Midbrain (tissue), 1 donor: ENCODE measurements at regions not wholly inside any gene's neighbourhood (a gene's known extent, or its start where the extent isn't known, plus 50 kb on each side); places are given as distances from the start of the nearest gene placed in this dataset.
"Not testable (repeated sequence)": the region's sequence is repeated elsewhere in the genome, so short reads cannot be mapped to it uniquely, and the experiment has no call there.

ENCODE experiments used
- DNase-seq: peaks from one replicate; lab custom pipeline; 2025; lab: John Stamatoyannopoulos, UW

DNA sequence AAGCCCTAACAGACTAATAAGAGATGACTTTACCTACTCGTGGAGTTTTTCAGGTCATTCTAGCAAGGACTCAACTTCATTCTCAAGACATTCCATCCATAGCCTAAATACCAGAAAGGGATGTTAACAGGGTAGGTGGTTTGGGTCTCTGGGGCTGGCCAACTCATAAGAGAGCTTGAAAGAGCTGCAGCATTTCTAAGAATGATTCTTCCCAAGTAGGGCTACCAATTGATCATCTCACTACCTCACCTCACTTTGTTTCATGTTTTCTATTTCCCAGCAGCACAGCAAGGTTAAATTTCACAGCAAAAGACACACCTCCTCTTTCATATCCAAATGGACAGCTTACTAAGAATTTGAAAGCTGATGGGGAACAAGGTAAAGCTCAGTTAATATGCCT, 614.8 kb upstream of the DIPK2B start:
- DNase-seq = no peak

DNA sequence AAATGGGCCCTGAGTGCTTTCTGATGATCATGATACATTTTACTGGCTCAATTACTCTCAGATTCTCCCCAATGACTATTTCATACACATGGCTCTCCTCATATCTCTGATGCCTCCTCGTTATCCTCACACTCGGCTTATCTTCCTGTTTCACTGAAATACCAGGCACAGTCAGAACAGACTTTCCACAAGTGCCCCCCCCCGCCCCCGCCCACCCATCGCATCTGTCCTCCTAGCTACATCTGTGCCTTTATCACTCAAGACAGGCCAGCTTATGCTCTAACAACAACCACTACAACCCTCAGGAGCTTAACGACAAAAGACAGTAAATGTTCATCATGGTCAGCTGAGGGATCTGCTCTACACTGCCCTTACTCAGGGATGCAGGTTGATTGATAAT, 610.6 kb upstream of the DIPK2B start:
- no peak for DNase-seq

DNA sequence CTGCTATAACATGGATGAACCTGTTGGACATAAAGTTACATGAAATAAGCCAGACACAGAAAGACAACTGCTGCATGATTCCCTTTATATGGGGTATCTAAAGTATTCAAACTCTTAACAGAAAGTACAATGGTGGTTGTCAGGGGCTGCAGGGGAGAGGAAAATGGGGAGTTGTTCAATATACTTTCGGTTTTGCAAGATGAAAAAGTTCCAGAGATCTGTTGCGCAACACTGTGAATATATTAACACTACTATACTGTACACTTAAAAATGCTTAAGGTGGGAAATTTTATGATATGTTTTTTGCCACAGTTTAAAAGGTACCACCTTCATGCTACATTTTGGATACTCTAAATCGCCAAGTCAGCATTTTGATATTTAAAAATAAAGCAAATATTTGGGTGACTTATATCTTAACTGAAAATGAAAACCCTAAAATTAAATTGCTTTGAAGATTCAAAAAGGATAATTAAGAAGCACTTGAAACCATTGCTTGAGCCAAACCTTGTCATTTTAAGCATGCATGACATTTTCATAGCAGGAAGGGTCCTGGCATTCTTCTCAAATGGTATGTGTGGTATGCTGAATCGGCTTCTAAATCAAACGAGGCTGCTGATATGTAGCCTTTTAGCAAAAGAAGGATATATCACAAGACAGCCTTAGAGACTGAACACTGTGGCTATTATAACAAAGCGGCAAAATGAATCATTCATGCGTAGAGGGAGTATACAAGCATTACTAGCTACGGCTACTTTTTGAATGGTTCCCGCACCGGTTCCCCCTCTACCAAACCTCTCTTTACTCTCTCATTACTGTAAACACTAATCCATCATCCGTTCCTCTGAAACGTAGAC, 607.1 kb upstream of the DIPK2B start:
- DNase-seq = no peak

DNA sequence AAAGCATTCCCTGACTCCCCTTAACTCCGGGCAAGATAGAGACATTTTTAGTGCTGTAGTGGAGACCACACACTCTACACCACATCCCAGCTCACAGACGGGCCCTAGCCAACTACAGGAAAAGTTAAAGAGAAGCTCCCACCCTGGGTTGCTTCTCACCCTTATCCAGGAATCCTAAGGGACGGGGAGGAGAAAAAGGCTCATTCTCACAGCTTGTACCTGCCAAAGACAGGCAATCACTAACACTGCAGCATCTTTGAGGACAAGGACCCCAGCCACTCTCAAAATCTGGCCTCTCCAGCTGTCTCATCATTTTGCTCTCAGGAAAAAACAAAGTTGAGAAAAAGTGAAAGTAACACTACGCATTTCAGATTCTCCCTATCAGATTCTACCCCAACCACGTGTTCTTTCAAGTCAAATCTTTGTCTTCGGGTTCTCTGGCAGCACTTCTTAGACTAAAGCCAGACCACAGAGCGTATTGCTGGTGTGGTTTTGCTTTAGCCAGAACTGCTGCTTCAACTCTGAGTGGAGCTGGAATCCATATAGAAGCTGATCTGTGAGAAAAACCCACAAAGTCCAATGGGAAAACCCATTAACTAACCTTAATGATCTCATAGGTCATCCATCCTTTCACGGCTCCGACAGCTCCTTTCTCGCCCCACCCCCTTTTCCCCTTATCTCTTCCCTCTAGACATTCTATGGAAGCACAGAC, 605.9 kb upstream of the DIPK2B start:
- no peak for DNase-seq

DNA sequence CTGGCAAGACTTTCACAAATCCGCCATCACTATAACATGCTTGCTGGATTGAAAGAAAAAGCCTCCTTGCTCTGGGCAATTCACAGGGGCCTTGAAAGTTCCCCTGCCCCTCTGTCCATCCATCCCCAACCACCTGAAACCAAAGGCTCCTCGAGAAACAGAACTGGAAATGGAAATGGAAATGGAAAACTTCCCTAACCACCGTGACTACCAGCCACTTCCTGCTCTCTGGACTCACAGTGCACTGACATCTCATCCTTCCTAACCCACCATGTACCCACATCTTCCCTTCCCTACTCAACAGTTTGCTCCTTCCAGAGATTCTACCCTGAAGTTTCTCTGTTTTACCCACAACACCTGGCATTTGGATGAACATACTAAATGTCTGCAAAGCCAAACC, 603.6 kb upstream of the DIPK2B start:
- no peak for DNase-seq

- DNase-seq = no peak
Observed at GRCh38 chrX:45803383-45803921, 602.8 kb upstream of the DIPK2B start.

DNA sequence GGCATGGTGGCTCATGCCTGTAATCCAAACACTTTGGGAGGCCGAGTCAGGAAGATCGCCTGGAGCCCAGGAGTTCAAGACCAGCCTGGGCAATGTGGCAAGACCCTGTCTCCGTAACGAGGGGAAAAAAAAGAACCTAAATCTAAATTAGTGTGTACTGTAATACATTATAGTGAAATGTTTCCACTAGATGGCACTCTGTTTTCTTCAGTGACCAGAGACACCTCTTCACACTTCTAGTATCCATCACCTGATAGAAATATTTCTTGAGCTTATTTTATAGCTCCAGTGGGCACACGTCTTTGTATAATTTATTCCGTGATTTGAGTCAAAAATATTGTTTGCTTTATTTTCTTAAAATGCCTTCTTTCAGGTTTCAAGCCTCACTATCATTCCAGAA, 600.9 kb upstream of the DIPK2B start:
- no peak for DNase-seq

- DNase-seq = not testable (repeated sequence)
Observed at GRCh38 chrX:45800746-45801453, 600.2 kb upstream of the DIPK2B start.

DNA sequence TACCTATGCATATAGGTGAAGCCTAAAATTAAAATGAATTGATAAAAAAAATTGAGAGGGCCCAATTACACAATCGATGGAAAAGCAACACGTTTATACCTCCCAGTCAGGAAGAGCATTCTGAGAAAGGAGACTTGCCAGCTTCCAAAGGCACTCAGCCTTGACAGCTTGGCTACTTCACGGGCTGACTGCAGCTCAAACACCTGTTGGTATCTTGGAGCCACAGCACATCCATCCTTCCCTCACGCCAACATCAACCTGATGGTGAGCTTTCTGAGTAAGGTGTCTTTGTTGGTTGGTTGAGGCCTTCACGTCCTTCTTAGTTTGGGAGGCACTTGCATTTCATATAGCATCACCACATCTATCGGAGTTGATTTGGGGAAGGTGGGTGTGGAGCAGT, 598.9 kb upstream of the DIPK2B start:
- no peak for DNase-seq

DNA sequence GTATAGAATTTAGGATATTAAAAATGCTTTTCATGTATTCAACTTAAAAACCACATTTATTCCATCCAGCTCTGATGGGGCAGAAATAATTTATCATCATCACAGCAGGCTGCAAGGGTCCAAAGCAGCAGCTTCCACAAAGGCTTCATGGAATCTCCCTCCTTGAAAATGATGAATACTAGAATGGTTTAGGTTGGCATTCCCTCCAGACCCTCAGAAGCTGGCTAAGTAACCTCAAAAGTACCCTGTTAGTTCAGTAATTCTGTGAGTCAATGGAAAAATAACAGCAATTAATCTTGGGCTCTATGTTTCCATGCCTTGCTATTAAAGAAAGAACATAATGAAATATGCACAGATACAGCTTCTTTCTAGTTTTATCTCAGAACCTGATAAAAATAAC, 594.9 kb upstream of the DIPK2B start:
- DNase-seq = no peak

- no peak for DNase-seq
Observed at GRCh38 chrX:45794995-45795337, 594.3 kb upstream of the DIPK2B start.

DNA sequence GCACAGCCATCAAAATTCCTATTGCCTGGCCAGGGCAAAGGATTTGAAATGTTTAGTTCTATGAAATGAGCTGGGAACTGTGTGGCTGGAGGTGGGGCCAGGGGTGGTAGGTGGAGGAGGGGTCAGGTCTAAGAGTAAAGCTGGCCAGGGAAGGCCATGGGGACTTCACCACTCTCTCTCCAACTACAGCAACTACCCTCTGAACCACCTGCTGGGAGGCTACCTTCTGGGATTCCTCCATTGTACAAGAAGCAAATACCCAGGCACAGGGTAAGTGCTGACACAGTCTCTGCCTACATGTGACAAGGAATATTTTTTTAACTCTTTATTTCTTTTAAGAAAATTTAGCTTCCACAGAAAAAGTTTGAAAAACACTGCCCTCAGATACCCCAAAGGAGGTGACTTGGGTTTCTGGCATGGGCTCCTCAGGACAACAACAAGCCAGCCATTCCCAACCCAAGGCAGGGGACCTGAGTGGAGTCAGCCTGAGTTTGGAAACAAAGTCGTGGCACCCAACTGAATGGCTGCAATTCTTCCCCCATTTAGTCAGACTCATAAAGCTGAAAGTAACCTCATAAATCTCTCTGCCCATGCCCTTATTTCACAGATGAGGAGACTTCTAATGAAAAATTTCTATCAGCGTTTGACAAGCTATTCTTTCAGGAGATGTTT, 593.8 kb upstream of the DIPK2B start:
- no peak for DNase-seq

- DNase-seq = no peak
Observed at GRCh38 chrX:45788941-45789348, 588.3 kb upstream of the DIPK2B start.

- no peak for DNase-seq
Observed at GRCh38 chrX:45788315-45788714, 587.6 kb upstream of the DIPK2B start.

DNA sequence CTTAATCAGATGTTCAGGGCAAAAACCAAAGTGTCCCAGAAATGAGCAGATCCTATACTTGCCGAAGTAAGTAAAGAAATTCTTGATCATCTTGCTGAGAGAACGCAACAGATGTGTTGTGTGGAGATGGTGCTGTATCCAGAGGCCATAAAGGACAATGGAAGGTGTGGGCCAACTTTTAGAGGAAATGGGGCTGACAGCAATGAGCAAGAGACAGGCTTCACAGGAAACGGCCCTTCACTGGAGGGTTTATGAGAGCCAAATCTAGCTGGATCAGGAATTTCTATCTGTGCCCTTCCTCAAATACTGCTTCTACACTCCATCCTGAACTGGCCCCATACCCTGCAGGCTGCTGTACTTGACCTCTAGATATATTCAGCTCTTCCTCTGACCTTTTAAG, 583.9 kb upstream of the DIPK2B start:
- no peak for DNase-seq

DNA sequence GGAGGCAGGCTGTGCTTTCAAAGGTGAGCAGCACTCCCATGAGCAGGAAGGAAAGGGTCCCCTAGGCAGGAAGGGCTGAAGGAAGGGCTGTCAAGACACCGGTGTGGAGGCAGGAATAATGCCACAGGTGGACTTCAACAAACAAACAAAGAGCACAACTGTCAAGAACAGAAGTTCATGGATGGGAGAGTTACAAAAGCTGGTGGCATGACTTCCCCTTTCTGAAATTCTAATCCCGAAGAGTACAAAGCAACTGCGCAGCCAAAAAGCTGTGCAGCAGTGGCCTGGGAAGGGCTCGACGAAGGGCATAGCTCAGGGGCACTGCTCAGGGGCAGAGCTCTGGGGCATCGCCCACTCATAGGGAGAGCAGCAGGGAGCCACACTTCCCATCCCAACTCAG, 582.3 kb upstream of the DIPK2B start:
- DNase-seq = no peak

- DNase-seq = no peak
Observed at GRCh38 chrX:45781901-45782553, 581.4 kb upstream of the DIPK2B start.

- no peak for DNase-seq
Observed at GRCh38 chrX:45778616-45779015, 577.9 kb upstream of the DIPK2B start.

- DNase-seq = no peak
Observed at GRCh38 chrX:45777366-45777765, 576.7 kb upstream of the DIPK2B start.

- DNase-seq = no peak
Observed at GRCh38 chrX:45775468-45775867, 574.8 kb upstream of the DIPK2B start.

DNA sequence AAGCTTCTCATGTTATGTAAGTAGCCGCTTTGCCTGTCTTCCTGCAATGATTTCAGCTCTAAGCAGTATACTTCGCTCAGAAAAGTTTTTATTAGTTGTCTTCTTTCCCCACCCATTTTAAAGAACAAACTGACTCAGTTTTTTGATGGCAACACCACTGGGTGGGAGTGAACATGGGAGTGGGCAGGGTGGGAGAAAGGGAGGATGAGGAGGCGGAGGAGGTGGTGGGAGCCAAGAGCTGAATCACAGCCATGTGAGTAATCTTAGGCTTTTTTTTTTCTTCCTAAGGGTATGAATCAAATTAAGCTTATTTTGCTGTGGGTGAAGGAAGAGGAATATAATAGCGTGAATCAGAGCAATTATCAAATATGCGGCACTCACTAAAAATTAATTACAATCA, 574.3 kb upstream of the DIPK2B start:
- no peak for DNase-seq

- no peak for DNase-seq
Observed at GRCh38 chrX:45773572-45773971, 572.9 kb upstream of the DIPK2B start.
